ENCODE measurements at regions not wholly inside any gene's neighbourhood (a gene's known extent, or its start where the extent isn't known, plus 50 kb on each side); places are given as distances from the start of the nearest gene placed in this dataset.

DNA sequence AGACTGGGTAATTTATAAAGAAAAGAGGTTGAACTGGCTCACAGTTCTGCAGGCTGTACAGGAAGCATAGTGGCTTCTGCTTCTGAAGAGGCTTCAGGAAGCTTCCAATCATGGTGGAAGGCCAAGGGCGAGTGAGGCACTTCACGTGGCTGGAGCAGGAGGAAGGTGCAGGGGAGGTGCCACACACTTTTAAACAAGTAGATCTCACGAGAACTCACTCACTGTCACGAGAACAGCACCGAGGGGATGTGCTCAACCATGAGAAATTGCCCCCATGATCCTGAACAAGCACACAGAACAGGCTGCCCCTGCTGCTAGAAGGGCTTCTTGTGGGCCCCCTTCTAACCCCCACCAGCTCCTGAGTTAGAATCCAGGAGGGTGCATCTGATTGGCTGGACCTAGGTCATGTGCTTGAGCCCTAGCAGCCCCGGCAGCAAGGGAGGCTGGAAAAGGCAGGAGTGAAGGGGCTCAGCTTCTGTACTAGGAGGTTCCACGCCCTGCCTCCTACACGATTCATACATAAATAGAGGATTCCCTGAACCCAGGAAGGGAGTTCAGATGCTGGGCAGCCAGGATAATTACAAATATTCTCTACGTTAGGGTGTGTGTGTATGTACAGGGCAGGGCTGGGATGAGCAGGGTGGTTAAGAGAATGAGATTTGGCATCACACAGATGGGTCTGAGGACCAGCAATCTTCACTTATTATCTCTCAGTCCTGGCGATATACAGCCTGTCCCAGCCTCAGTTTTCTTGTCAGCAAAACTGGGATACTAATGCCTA is 72.8 kb upstream of the ATP5PO start:
- no peaks in the 10 kb centered on the region for H3K27me3 Mint-ChIP-seq
- no peak for DNase-seq
- no peak for ATAC-seq
- H3K27ac Mint-ChIP-seq = no peak overlapping the region
- H3K36me3 Mint-ChIP-seq = peaks cover 24% of the 10 kb centered on the region
- H3K4me1 Mint-ChIP-seq = peaks cover 13% of the 10 kb centered on the region
- H3K9me3 Mint-ChIP-seq (ENCODE audit: low read depth) = peaks cover 14% of the 10 kb centered on the region
- CTCF ChIA-PET = interaction anchor here (2.2 kb wide), 1 partner anchor 64 kb away, joined by 10 read pairs; no protein-coding TSS in a partner anchor
- H3K4me3 Mint-ChIP-seq = no peak overlapping the region

DNA sequence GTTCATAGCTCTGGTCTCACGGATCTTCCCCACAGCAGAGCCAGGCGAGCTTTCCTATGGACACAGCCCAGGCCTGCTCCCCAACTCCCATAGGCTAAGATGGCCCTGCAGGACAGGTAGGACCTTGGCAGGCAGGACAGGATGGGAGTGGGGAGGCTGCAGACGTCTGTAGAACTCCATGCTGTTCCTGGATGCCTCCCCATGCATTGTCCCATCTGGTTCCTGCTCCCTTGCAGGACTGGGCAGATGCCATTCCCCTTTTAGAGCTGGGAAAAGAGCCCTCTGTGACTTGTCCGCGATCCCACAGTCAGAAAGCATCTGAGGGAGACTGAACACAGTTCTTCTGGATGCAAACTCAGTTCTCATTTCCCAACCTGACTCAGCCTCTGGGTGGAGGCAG is 71.9 kb upstream of the ATP5PO start:
- ATAC-seq = no peak
- Mint-ChIP-seq H3K27me3 (no peaks in the 10 kb centered on the region), H3K9me3 (ENCODE audit: low read depth) (peaks cover 13% of the 10 kb centered on the region), H3K27ac (no peak overlapping the region), H3K36me3 (peaks cover 27% of the 10 kb centered on the region), H3K4me3 (no peak overlapping the region), H3K4me1 (peaks cover 17% of the 10 kb centered on the region)
- CTCF ChIA-PET = interaction anchor here (0.9 to 2.2 kb wide), 2 partner anchors 32 to 63 kb away, joined by 3 to 10 read pairs; no protein-coding TSS in a partner anchor
- no peak for DNase-seq

GRCh38 chr21:33985117-33986050 is 69.8 kb upstream of the ATP5PO start:
- H3K4me1 Mint-ChIP-seq = peaks cover 31% of the 10 kb centered on the region
- H3K36me3 Mint-ChIP-seq = peaks cover 14% of the 10 kb centered on the region
- no peak overlapping the region for H3K4me3 Mint-ChIP-seq
- DNase-seq = no peak
- H3K27me3 Mint-ChIP-seq = no peaks in the 10 kb centered on the region
- CTCF ChIA-PET = interaction anchor here (1.8 kb wide), 1 partner anchor 14 kb away, joined by 4 read pairs; no protein-coding TSS in a partner anchor
- ATAC-seq = no peak
- peaks cover 5% of the 10 kb centered on the region for H3K9me3 Mint-ChIP-seq (ENCODE audit: low read depth)
- peak overlapping the region; percentile 67 for H3K27ac Mint-ChIP-seq

- CTCF ChIA-PET = interaction anchor here (1.8 kb wide), 1 partner anchor 15 kb away, joined by 4 read pairs; no protein-coding TSS in a partner anchor
- Mint-ChIP-seq H3K27ac (no peak overlapping the region), H3K27me3 (no peaks in the 10 kb centered on the region), H3K36me3 (peaks cover 16% of the 10 kb centered on the region), H3K4me1 (peaks cover 41% of the 10 kb centered on the region), H3K4me3 (no peak overlapping the region), H3K9me3 (ENCODE audit: low read depth) (peaks cover 5% of the 10 kb centered on the region)
- ATAC-seq (no peak), DNase-seq (no peak)
Measured at GRCh38 chr21:33984021-33984481, 68.4 kb upstream of the ATP5PO start.

GRCh38 chr21:33981391-33982101 is 65.9 kb upstream of the ATP5PO start:
- H3K27me3 Mint-ChIP-seq = no peaks in the 10 kb centered on the region
- H3K4me3 Mint-ChIP-seq = no peak overlapping the region
- no peak for ATAC-seq
- H3K9me3 Mint-ChIP-seq (ENCODE audit: low read depth) = peaks cover 5% of the 10 kb centered on the region
- H3K4me1 Mint-ChIP-seq = peaks cover 65% of the 10 kb centered on the region
- CTCF ChIA-PET = interaction anchor here (0.9 to 2.8 kb wide), 5 partner anchors 29 to 366 kb away, joined by 3 to 12 read pairs (median 3); no protein-coding TSS in a partner anchor
- no peak overlapping the region for H3K27ac Mint-ChIP-seq
- peaks cover 30% of the 10 kb centered on the region for H3K36me3 Mint-ChIP-seq
- DNase-seq = no peak

- Mint-ChIP-seq H3K27me3 (no peaks in the 10 kb centered on the region), H3K4me1 (peaks cover 75% of the 10 kb centered on the region), H3K9me3 (ENCODE audit: low read depth) (peaks cover 5% of the 10 kb centered on the region), H3K27ac (no peak overlapping the region), H3K36me3 (peaks cover 30% of the 10 kb centered on the region), H3K4me3 (no peak overlapping the region)
- CTCF ChIA-PET = interaction anchor here (1.0 to 2.8 kb wide), 6 partner anchors 28 to 367 kb away, joined by 3 to 12 read pairs (median 4); no protein-coding TSS in a partner anchor
- DNase-seq (peak; percentile 66), ATAC-seq (no peak)
Measured at GRCh38 chr21:33980276-33980916, 64.8 kb upstream of the ATP5PO start.

DNA sequence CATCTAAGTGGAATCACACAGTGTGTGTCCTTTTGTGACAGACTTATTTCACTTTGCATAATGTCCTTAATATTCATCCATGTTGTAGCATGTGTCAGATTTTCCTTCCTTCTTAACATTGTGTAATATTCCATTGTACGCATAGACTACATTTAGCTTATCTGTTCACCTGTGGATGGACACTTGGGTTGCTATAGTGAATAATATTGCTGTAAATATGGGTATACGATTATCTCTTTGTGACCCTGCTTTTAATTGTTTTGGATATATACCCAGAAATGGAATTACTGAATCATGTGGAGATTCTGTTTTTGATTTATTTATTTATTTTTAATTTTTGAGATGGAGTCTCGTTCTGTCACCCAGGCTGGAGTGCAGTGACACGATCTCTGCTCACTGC is 63.0 kb upstream of the ATP5PO start:
- Mint-ChIP-seq H3K36me3 (peaks cover 31% of the 10 kb centered on the region), H3K4me1 (peaks cover 81% of the 10 kb centered on the region), H3K4me3 (no peak overlapping the region), H3K9me3 (ENCODE audit: low read depth) (no peaks in the 10 kb centered on the region), H3K27ac (peak overlapping the region; percentile 52), H3K27me3 (no peaks in the 10 kb centered on the region)
- ATAC-seq (no peak), DNase-seq (no peak)
- CTCF ChIA-PET = interaction anchor here (1.0 to 3.8 kb wide), 4 partner anchors 12 to 150 kb away, joined by 3 to 23 read pairs (median 4); no protein-coding TSS in a partner anchor

GRCh38 chr21:33977721-33978369 is 62.2 kb upstream of the ATP5PO start:
- Mint-ChIP-seq H3K27me3 (no peaks in the 10 kb centered on the region), H3K4me3 (no peak overlapping the region), H3K4me1 (peaks cover 84% of the 10 kb centered on the region), H3K36me3 (peaks cover 29% of the 10 kb centered on the region), H3K27ac (peak overlapping the region; percentile 97), H3K9me3 (ENCODE audit: low read depth) (no peaks in the 10 kb centered on the region)
- DNase-seq (no peak), ATAC-seq (no peak)
- CTCF ChIA-PET = interaction anchor here (1.0 to 3.8 kb wide), 4 partner anchors 11 to 370 kb away, joined by 3 to 23 read pairs (median 12); no protein-coding TSS in a partner anchor

GRCh38 chr21:33977017-33977720 is 61.6 kb upstream of the ATP5PO start:
- Mint-ChIP-seq H3K36me3 (peaks cover 31% of the 10 kb centered on the region), H3K4me3 (peak overlapping the region; percentile 69), H3K9me3 (ENCODE audit: low read depth) (no peaks in the 10 kb centered on the region), H3K27ac (peak overlapping the region; percentile 97), H3K4me1 (peaks cover 85% of the 10 kb centered on the region), H3K27me3 (no peaks in the 10 kb centered on the region)
- CTCF ChIA-PET = interaction anchor here (1.2 to 3.8 kb wide), 3 partner anchors 29 to 371 kb away, joined by 4 to 23 read pairs (median 19); no protein-coding TSS in a partner anchor
- ATAC-seq (no peak), DNase-seq (no peak)

DNA sequence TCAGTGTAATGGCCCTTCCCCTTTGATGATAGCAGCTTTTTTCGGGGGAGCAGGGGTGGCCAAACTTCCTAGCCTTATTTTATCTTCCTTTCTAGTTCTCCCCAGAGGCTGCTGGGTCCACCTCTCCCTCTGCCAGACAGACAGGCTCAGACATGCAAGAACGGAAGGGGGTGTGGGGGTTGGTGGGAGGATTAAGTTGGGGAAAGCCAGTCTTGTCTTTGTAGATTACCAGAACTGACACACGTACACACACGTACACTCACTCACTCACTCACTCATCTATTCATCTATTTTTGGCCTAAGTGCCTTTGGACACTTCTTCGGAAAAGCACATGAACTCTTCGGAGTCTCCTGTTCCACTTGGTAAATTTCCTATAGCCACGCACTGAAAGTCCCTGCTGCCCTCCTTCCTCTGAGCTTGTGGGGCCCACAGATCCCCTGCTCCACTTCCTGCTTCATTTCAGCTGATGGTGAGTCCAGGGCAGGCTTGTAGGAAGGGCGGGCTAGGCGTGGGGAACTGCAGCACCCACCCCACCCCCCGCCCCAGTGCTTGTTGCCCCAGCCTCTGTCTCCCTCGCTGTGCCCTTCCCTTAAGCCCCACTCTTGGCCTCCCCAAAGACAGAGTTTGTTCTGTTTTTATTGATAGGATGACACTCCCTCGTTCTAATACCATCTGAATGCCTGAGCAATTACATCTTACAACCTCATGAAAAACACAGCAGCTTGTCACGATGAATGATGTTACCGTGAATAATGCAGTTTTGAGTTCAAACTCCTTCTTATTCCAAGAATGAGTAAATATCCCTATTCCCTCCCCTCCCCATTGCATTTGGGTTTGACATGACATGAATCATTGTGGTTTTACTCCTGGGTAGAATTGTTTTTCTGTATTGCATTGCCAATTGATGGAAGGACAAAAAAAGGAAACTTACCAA is 60.7 kb upstream of the ATP5PO start:
- Mint-ChIP-seq H3K27ac (peak overlapping the region; percentile 97), H3K4me1 (peaks cover 86% of the 10 kb centered on the region), H3K27me3 (no peaks in the 10 kb centered on the region), H3K36me3 (peaks cover 37% of the 10 kb centered on the region), H3K9me3 (ENCODE audit: low read depth) (no peaks in the 10 kb centered on the region), H3K4me3 (peak overlapping the region; percentile 69)
- CTCF ChIA-PET = interaction anchor here (1.0 to 3.8 kb wide), 8 partner anchors 18 to 391 kb away, joined by 3 to 23 read pairs (median 6); no protein-coding TSS in a partner anchor
- ATAC-seq = peak; percentile 49
- peak; percentile 72 for DNase-seq

All from activated CD8-positive, alpha-beta memory T cell treated with anti-CD3 and anti-CD28 coated beads, Interleukin-2, amount 10 ng/mL, durations not matched to agents 7 days and 5 days (primary cell).